H9 (cell line): ENCODE measurements at regions not wholly inside any gene's neighbourhood (a gene's known extent, or its start where the extent isn't known, plus 50 kb on each side); places are given as distances from the start of the nearest gene placed in this dataset.

ENCODE experiments used
- DNase-seq: peaks from one replicate; pipeline ENCODE4 v3.0.0-alpha.2; 2017
- H2AFZ ChIP-seq: one replicate; pipeline ENCODE4 v1.6.1; 2013; ENCODE audit warnings: mild to moderate bottlenecking, low read length, control low read depth, moderate library complexity
- H2AK5ac ChIP-seq: 2 replicates; pipeline ENCODE4 v1.6.1; 2013; ENCODE audit warnings: low read length, control low read depth, mixed read lengths; ENCODE audit not compliant: insufficient read length
- H2BK120ac ChIP-seq: one replicate; pipeline ENCODE4 v1.6.1; 2013; ENCODE audit warnings: low read depth, mild to moderate bottlenecking, low read length, control low read depth, inconsistent platforms; ENCODE audit not compliant: poor library complexity, severe bottlenecking
- H2BK12ac ChIP-seq: 2 replicates; pipeline ENCODE4 v1.6.1; 2013; ENCODE audit warnings: low read length, control low read depth, mixed read lengths, low read depth; ENCODE audit not compliant: insufficient read length
- H2BK15ac ChIP-seq: 2 replicates; pipeline ENCODE4 v1.6.1; 2013; ENCODE audit warnings: low read depth, low read length, control low read depth
- H2BK20ac ChIP-seq: one replicate; pipeline ENCODE4 v1.6.1; 2013; ENCODE audit warnings: low read depth, mild to moderate bottlenecking, low read length, control low read depth, inconsistent platforms; ENCODE audit not compliant: poor library complexity, severe bottlenecking
- H2BK5ac ChIP-seq: 2 replicates; pipeline ENCODE4 v1.6.1; 2013; ENCODE audit warnings: low read length, control low read depth, mixed read lengths; ENCODE audit not compliant: insufficient read length
- H3K14ac ChIP-seq: 2 replicates; pipeline ENCODE4 v1.6.1; 2013; ENCODE audit warnings: low read length, control low read depth; ENCODE audit not compliant: insufficient read depth
- H3K18ac ChIP-seq: 2 replicates; pipeline ENCODE4 v1.6.1; 2013; ENCODE audit warnings: low read depth, mild to moderate bottlenecking, mixed read lengths, low read length, control low read depth; ENCODE audit not compliant: insufficient read length
- H3K23ac ChIP-seq: 2 replicates; pipeline ENCODE4 v1.6.1; 2013; ENCODE audit warnings: low read length, control low read depth, mixed read lengths, low read depth; ENCODE audit not compliant: insufficient read length
- H3K23me2 ChIP-seq: 2 replicates; pipeline ENCODE4 v1.6.1; 2013; ENCODE audit warnings: low read depth, mild to moderate bottlenecking, mixed read lengths, low read length, control low read depth; ENCODE audit not compliant: insufficient read length, poor library complexity, severe bottlenecking
- H3K27ac ChIP-seq: 2 replicates; pipeline ENCODE4 v1.5.1; 2013; ENCODE audit warnings: low read length, control low read depth, mixed read lengths, low read depth; ENCODE audit not compliant: insufficient read length
- H3K27me3 ChIP-seq: 2 replicates; pipeline ENCODE4 v1.6.1; 2013; ENCODE audit warnings: low read length, control low read depth, inconsistent platforms; ENCODE audit not compliant: insufficient read depth
- H3K4ac ChIP-seq: 2 replicates; pipeline ENCODE4 v1.6.1; 2013; ENCODE audit warnings: low read depth, mild to moderate bottlenecking, control low read depth, inconsistent platforms, low read length, moderate library complexity
- H3K4me1 ChIP-seq: 2 replicates; pipeline ENCODE4 v1.6.1; 2013; ENCODE audit warnings: low read length, control low read depth, inconsistent platforms; ENCODE audit not compliant: insufficient read depth
- H3K4me2 ChIP-seq: 2 replicates; pipeline ENCODE4 v1.6.1; 2013; ENCODE audit warnings: low read length, control low read depth, mixed read lengths; ENCODE audit not compliant: insufficient read length, insufficient read depth
- H3K56ac ChIP-seq: 2 replicates; pipeline ENCODE4 v1.6.1; 2013; ENCODE audit warnings: low read depth, mild to moderate bottlenecking, mixed read lengths, low read length, control low read depth; ENCODE audit not compliant: insufficient read length
- H3K79me1 ChIP-seq: 2 replicates; pipeline ENCODE4 v1.6.1; 2013; ENCODE audit warnings: low read depth, mild to moderate bottlenecking, moderate library complexity, low read length, control low read depth, inconsistent platforms; ENCODE audit not compliant: insufficient read depth, poor library complexity, severe bottlenecking
- H3K79me2 ChIP-seq: 2 replicates; pipeline ENCODE4 v1.6.1; 2013; ENCODE audit warnings: low read length, control low read depth, inconsistent platforms; ENCODE audit not compliant: insufficient read depth
- H3K9ac ChIP-seq: 2 replicates; pipeline ENCODE4 v1.6.1; 2013; ENCODE audit warnings: low read length, control low read depth, mixed read lengths; ENCODE audit not compliant: insufficient read length; ENCODE audit errors: extremely low read depth
- H3K9me3 ChIP-seq: one replicate; pipeline ENCODE4 v1.6.1; 2013; ENCODE audit warnings: low read depth, low read length, inconsistent platforms; ENCODE audit not compliant: control insufficient read depth
- H3T11ph ChIP-seq: one replicate; pipeline ENCODE4 v1.6.1; 2013; ENCODE audit warnings: mild to moderate bottlenecking, low read length, control low read depth, inconsistent platforms
- H4K20me1 ChIP-seq: one replicate; pipeline ENCODE4 v1.6.1; 2013; ENCODE audit not compliant: control insufficient read depth, insufficient read length, insufficient read depth
- H4K5ac ChIP-seq: 2 replicates; pipeline ENCODE4 v1.6.1; 2013; ENCODE audit warnings: low read depth, mild to moderate bottlenecking, mixed read lengths, low read length, control low read depth; ENCODE audit not compliant: insufficient read length
- H4K8ac ChIP-seq: replicated peaks from 2 replicates; pipeline ENCODE4 v1.6.1; 2013; ENCODE audit warnings: low read length, control low read depth, mixed read lengths, low read depth; ENCODE audit not compliant: insufficient read length
- H4K91ac ChIP-seq: 2 replicates; pipeline ENCODE4 v1.6.1; 2013; ENCODE audit warnings: low read depth, mild to moderate bottlenecking, moderate library complexity, mixed read lengths, low read length, control low read depth; ENCODE audit not compliant: insufficient read length
- H3K27ac Mint-ChIP-seq, 3 experiments: 2 replicates in 2 of 3; 3 replicates in 1 of 3; pipeline ENCODE4 v1.8.0; 2020 to 2021; ENCODE audit warnings: mixed read lengths in 3 of 3, mild to moderate bottlenecking in 1 of 3, moderate library complexity in 1 of 3
- H3K27me3 Mint-ChIP-seq: 2 replicates; pipeline ENCODE4 v1.8.0; 2021; ENCODE audit warnings: low read depth, mild to moderate bottlenecking, moderate library complexity, mixed read lengths
- H3K36me3 Mint-ChIP-seq, 3 experiments: 2 replicates in 2 of 3; 3 replicates in 1 of 3; pipeline ENCODE4 v1.8.0; 2020 to 2021; ENCODE audit warnings: low read depth in 3 of 3, mixed read lengths in 3 of 3; ENCODE audit not compliant: insufficient read depth in 1 of 3
- H3K4me1 Mint-ChIP-seq, 2 experiments: 2 replicates each; pipeline ENCODE4 v1.8.0; 2020; ENCODE audit warnings: mixed read lengths in 2 of 2
- H3K4me3 Mint-ChIP-seq, 2 experiments: 2 replicates in 1 of 2; 3 replicates in 1 of 2; pipeline ENCODE4 v1.8.0; 2020 to 2021; ENCODE audit warnings: mild to moderate bottlenecking in 2 of 2, mixed read lengths in 2 of 2, moderate library complexity in 1 of 2
- H3K9me3 Mint-ChIP-seq, 2 experiments: 2 replicates in 1 of 2; 3 replicates in 1 of 2; pipeline ENCODE4 v1.8.0; 2020; ENCODE audit warnings: mild to moderate bottlenecking in 2 of 2, mixed read lengths in 2 of 2, moderate library complexity in 1 of 2
- WGBS: extraction: QIAGEN DNeasy Blood & Tissue Kit; methylation state at CpG from one replicate; pipeline ENCODE4 v1.1.7; 2013; ENCODE audit warnings: missing lambda C conversion rate, low lambda C conversion rate, mixed read lengths; ENCODE audit not compliant: insufficient read length; ENCODE audit errors: extremely low coverage; 5-methylcytosine and 5-hydroxymethylcytosine counted together
- TF ChIP-seq, protein P1 (sequence below): fragments of 200-600 bp; sonication (generic); conservative IDR thresholded peaks from 3 replicates; pipeline ENCODE4 v1.8.0; 2021; ENCODE audit warnings: antibody characterized with exemption, mild to moderate bottlenecking

DNA sequence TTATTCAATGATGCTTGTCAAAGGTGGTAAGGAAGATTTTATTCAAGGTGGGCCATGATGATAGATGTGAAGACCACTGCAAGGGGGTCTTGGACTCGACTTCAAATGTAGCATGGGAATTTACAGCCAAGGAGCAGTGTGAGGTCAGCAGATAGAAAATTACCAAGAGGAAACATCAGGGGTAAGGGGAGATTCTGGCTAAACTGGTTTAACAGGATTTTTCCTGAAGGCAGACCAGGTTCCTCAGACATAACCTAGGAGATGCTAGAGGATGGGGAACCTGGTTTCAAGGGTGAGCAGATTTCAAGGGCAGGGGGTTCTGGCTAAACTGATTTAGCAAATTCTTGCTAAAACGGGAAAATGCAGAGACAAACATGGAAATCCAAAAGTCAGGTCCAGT is 464.9 kb downstream of the TAFA4 start:
- H4K20me1 ChIP-seq, result no peaks in the 10 kb centered on the region
- no peak overlapping the region for H3K4ac ChIP-seq
- H2AFZ ChIP-seq, result no peak overlapping the region
- no peak overlapping the region for H3K27ac Mint-ChIP-seq
- TF ChIP-seq, protein P1, sequence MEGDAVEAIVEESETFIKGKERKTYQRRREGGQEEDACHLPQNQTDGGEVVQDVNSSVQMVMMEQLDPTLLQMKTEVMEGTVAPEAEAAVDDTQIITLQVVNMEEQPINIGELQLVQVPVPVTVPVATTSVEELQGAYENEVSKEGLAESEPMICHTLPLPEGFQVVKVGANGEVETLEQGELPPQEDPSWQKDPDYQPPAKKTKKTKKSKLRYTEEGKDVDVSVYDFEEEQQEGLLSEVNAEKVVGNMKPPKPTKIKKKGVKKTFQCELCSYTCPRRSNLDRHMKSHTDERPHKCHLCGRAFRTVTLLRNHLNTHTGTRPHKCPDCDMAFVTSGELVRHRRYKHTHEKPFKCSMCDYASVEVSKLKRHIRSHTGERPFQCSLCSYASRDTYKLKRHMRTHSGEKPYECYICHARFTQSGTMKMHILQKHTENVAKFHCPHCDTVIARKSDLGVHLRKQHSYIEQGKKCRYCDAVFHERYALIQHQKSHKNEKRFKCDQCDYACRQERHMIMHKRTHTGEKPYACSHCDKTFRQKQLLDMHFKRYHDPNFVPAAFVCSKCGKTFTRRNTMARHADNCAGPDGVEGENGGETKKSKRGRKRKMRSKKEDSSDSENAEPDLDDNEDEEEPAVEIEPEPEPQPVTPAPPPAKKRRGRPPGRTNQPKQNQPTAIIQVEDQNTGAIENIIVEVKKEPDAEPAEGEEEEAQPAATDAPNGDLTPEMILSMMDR, result no peak
- no peak overlapping the region for H3K27ac ChIP-seq
- no peak overlapping the region for H2BK120ac ChIP-seq
- no peak overlapping the region for H3K9ac ChIP-seq
- no peaks in the 10 kb centered on the region; the same call in 1 of the 2 replicates for H3K4me1 ChIP-seq
- WGBS, result no CpG with 5 or more reads among the region's 2 CpGs
- no peaks in the 10 kb centered on the region for H3K27me3 Mint-ChIP-seq
- H3K27me3 ChIP-seq, result no peaks in the 10 kb centered on the region
- H2BK15ac ChIP-seq, result no peak overlapping the region
- H3K79me1 ChIP-seq, result no peaks in the 10 kb centered on the region
- DNase-seq, result no peak
- H3K9me3 ChIP-seq, result no peaks in the 10 kb centered on the region
- H3K4me2 ChIP-seq, result no peak overlapping the region
- no peak overlapping the region for H2AK5ac ChIP-seq
- no peak overlapping the region for H3K4me3 Mint-ChIP-seq
- no peak overlapping the region for H4K8ac ChIP-seq
- no peak overlapping the region for H2BK20ac ChIP-seq
- H4K91ac ChIP-seq, result no peak overlapping the region
- H3K23me2 ChIP-seq, result no peaks in the 10 kb centered on the region
- no peak overlapping the region for H2BK12ac ChIP-seq
- peaks cover 0 to 7% of the 10 kb centered on the region in 2 experiments; a peak in 2 of 5 replicates for H3K9me3 Mint-ChIP-seq
- no peak overlapping the region for H3K23ac ChIP-seq
- H4K5ac ChIP-seq, result no peak overlapping the region
- H3K14ac ChIP-seq, result no peak overlapping the region
- H2BK5ac ChIP-seq, result no peak overlapping the region
- H3K56ac ChIP-seq, result no peak overlapping the region
- no peaks in the 10 kb centered on the region for H3K79me2 ChIP-seq
- H3K4me1 Mint-ChIP-seq, result peaks cover 7 to 8% of the 10 kb centered on the region in 2 experiments
- H3T11ph ChIP-seq, result no peak overlapping the region
- no peak overlapping the region for H3K18ac ChIP-seq
- peaks cover 0 to 5% (median 0%) of the 10 kb centered on the region in 3 experiments; a peak in 2 of 7 replicates for H3K36me3 Mint-ChIP-seq
